CD4-positive, CD25-positive, alpha-beta regulatory T cell (primary cell): ENCODE measurements at regions not wholly inside any gene's neighbourhood (a gene's known extent, or its start where the extent isn't known, plus 50 kb on each side); places are given as distances from the start of the nearest gene placed in this dataset.
A peak's percentile ranks its signal among the peaks of the same experiment; 100 is the strongest.

Experiments used
- ATAC-seq, 2 donors: fragments of 150-1000 bp; cut with Tn5 transposase; one replicate each; pipeline ENCODE4 v1.10.0; 2021; ENCODE audit warnings: low read depth in 2 of 2, moderate number of reproducible peaks in 2 of 2, moderate library complexity in 1 of 2
- DNase-seq, 3 donors: peaks; one replicate each; pipeline versions ENCODE4 v3.0.0 to v3.0.0-alpha.2; 2012 to 2022; ENCODE audit warnings: mixed read lengths in 1 of 3
- H3K27ac ChIP-seq: one replicate; pipeline ENCODE4 v1.7.0; 2013; ENCODE audit warnings: mild to moderate bottlenecking, low read length; ENCODE audit not compliant: insufficient read depth, poor library complexity, severe bottlenecking
- H3K27me3 ChIP-seq: one replicate; pipeline ENCODE4 v1.7.0; 2013; ENCODE audit warnings: low read length; ENCODE audit not compliant: control insufficient read depth, insufficient read depth
- H3K36me3 ChIP-seq: one replicate; pipeline ENCODE4 v1.7.0; 2013; ENCODE audit warnings: mild to moderate bottlenecking, low read length, moderate library complexity; ENCODE audit not compliant: control insufficient read depth, insufficient read depth
- H3K4me1 ChIP-seq: 2 replicates; pipeline ENCODE4 v1.7.0; 2013; ENCODE audit warnings: mild to moderate bottlenecking, low read length; ENCODE audit not compliant: insufficient read depth, control insufficient read depth, poor library complexity, severe bottlenecking
- H3K4me3 ChIP-seq: one replicate; pipeline ENCODE4 v1.7.0; 2013; ENCODE audit warnings: low read depth, mild to moderate bottlenecking, low read length, moderate library complexity
- H3K9me3 ChIP-seq, 2 experiments: 1 replicate in 1 of 2; 2 replicates in 1 of 2; pipeline ENCODE4 v1.7.0; 2013; ENCODE audit warnings: low read length in 2 of 2, mild to moderate bottlenecking in 1 of 2, moderate library complexity in 1 of 2; ENCODE audit not compliant: control insufficient read depth in 2 of 2
- H3K27ac Mint-ChIP-seq, 3 donors: one replicate each; pipeline ENCODE4 v1.8.0; 2020 to 2022; ENCODE audit warnings: mild to moderate bottlenecking in 3 of 3, mixed read lengths in 3 of 3, moderate library complexity in 2 of 3
- H3K27me3 Mint-ChIP-seq: one replicate; pipeline ENCODE4 v1.8.0; 2022; ENCODE audit warnings: mild to moderate bottlenecking, mixed read lengths
- H3K36me3 Mint-ChIP-seq: one replicate; pipeline ENCODE4 v1.8.0; 2020; ENCODE audit warnings: mixed read lengths
- H3K4me1 Mint-ChIP-seq, 4 donors: one replicate each; pipeline ENCODE4 v1.8.0; 2020 to 2022; ENCODE audit warnings: mixed read lengths in 4 of 4, mild to moderate bottlenecking in 1 of 4
- H3K4me3 Mint-ChIP-seq, 4 donors: one replicate each; pipeline ENCODE4 v1.8.0; 2020 to 2022; ENCODE audit warnings: mild to moderate bottlenecking in 4 of 4, mixed read lengths in 4 of 4, moderate library complexity in 3 of 4
- H3K9me3 Mint-ChIP-seq, 7 donors: one replicate each; pipeline ENCODE4 v1.8.0; 2020 to 2022; ENCODE audit warnings: mixed read lengths in 7 of 7, mild to moderate bottlenecking in 3 of 7, moderate library complexity in 2 of 7

GRCh38 chr2:378364-378763 is 90.5 kb upstream of the ALKAL2 start:
- no peaks in the 10 kb centered on the region for H3K4me1 ChIP-seq
- peaks cover 2% of the 10 kb centered on the region for H3K27me3 ChIP-seq
- H3K4me3 Mint-ChIP-seq, result no peak overlapping the region
- peaks cover 0 to 10% of the 10 kb centered on the region in 2 experiments for H3K9me3 ChIP-seq
- H3K27ac Mint-ChIP-seq, result no peak overlapping the region
- H3K4me1 Mint-ChIP-seq, result no peaks in the 10 kb centered on the region
- ATAC-seq (no peak), DNase-seq (no peak)
- no peak overlapping the region for H3K4me3 ChIP-seq
- no peak overlapping the region for H3K27ac ChIP-seq
- H3K36me3 ChIP-seq, result no peaks in the 10 kb centered on the region
- H3K36me3 Mint-ChIP-seq, result no peaks in the 10 kb centered on the region
- H3K27me3 Mint-ChIP-seq, result peaks cover 6% of the 10 kb centered on the region
- peaks cover 0 to 15% (median 3%) of the 10 kb centered on the region in 7 donors for H3K9me3 Mint-ChIP-seq

GRCh38 chr2:377414-377813 is 89.5 kb upstream of the ALKAL2 start:
- peaks cover 2% of the 10 kb centered on the region for H3K27me3 ChIP-seq
- H3K27me3 Mint-ChIP-seq, result peaks cover 6% of the 10 kb centered on the region
- H3K4me3 ChIP-seq, result no peak overlapping the region
- no peaks in the 10 kb centered on the region for H3K36me3 Mint-ChIP-seq
- no peak overlapping the region for H3K27ac ChIP-seq
- peaks cover 0 to 15% (median 3%) of the 10 kb centered on the region in 7 donors for H3K9me3 Mint-ChIP-seq
- H3K36me3 ChIP-seq, result no peaks in the 10 kb centered on the region
- H3K4me1 ChIP-seq, result no peaks in the 10 kb centered on the region
- no peak for DNase-seq
- ATAC-seq, result no peak
- peaks cover 0 to 10% of the 10 kb centered on the region in 2 experiments for H3K9me3 ChIP-seq
- no peak overlapping the region for H3K27ac Mint-ChIP-seq
- H3K4me1 Mint-ChIP-seq, result no peaks in the 10 kb centered on the region
- H3K4me3 Mint-ChIP-seq, result no peak overlapping the region

GRCh38 chr2:375956-376307 is 88.0 kb upstream of the ALKAL2 start:
- no peak for DNase-seq
- no peak for ATAC-seq
- Mint-ChIP-seq H3K27ac (no peak overlapping the region), H3K4me1 (no peaks in the 10 kb centered on the region), H3K36me3 (no peaks in the 10 kb centered on the region), H3K9me3 (peaks cover 0 to 22% (median 3%) of the 10 kb centered on the region in 7 donors), H3K27me3 (peaks cover 12% of the 10 kb centered on the region), H3K4me3 (no peak overlapping the region)
- H3K9me3 ChIP-seq, result peaks cover 0 to 10% of the 10 kb centered on the region in 2 experiments
- H3K4me3 ChIP-seq, result no peak overlapping the region
- H3K4me1 ChIP-seq, result no peaks in the 10 kb centered on the region
- no peak overlapping the region for H3K27ac ChIP-seq
- peaks cover 5% of the 10 kb centered on the region for H3K27me3 ChIP-seq
- no peaks in the 10 kb centered on the region for H3K36me3 ChIP-seq

GRCh38 chr2:375270-375955 is 87.5 kb upstream of the ALKAL2 start:
- no peaks in the 10 kb centered on the region for H3K36me3 Mint-ChIP-seq
- peaks cover 0 to 23% (median 2%) of the 10 kb centered on the region in 7 donors for H3K9me3 Mint-ChIP-seq
- peaks cover 13% of the 10 kb centered on the region for H3K27me3 Mint-ChIP-seq

GRCh38 chr2:368386-368785 is 80.5 kb upstream of the ALKAL2 start:
- Mint-ChIP-seq H3K36me3 (no peaks in the 10 kb centered on the region), H3K4me1 (peaks cover 0 to 4% (median 0%) of the 10 kb centered on the region in 4 donors), H3K27ac (peak overlapping the region in 1 of 3 donors; percentile 40), H3K9me3 (peaks cover 0 to 17% (median 4%) of the 10 kb centered on the region in 7 donors), H3K4me3 (no peak overlapping the region), H3K27me3 (peaks cover 13% of the 10 kb centered on the region)
- no peaks in the 10 kb centered on the region for H3K4me1 ChIP-seq
- H3K9me3 ChIP-seq, result no peaks in the 10 kb centered on the region
- H3K36me3 ChIP-seq, result no peaks in the 10 kb centered on the region
- H3K27ac ChIP-seq, result no peak overlapping the region
- DNase-seq (no peak), ATAC-seq (no peak)
- H3K4me3 ChIP-seq, result no peak overlapping the region
- H3K27me3 ChIP-seq, result peaks cover 3% of the 10 kb centered on the region

More at GRCh38 chr2:375270-375955, 87.5 kb upstream of the ALKAL2 start:
- H3K4me3 ChIP-seq, result no peak overlapping the region
- Mint-ChIP-seq H3K4me1 (no peaks in the 10 kb centered on the region), H3K4me3 (no peak overlapping the region), H3K27ac (no peak overlapping the region)
- ATAC-seq, result no peak
- H3K36me3 ChIP-seq, result no peaks in the 10 kb centered on the region
- DNase-seq, result no peak
- H3K27me3 ChIP-seq, result peaks cover 5% of the 10 kb centered on the region
- no peak overlapping the region for H3K27ac ChIP-seq
- no peaks in the 10 kb centered on the region for H3K4me1 ChIP-seq
- H3K9me3 ChIP-seq, result peaks cover 0 to 10% of the 10 kb centered on the region in 2 experiments

- H3K27ac ChIP-seq, result no peak overlapping the region
- no peaks in the 10 kb centered on the region for H3K4me1 ChIP-seq
- H3K4me3 ChIP-seq, result no peak overlapping the region
- Mint-ChIP-seq H3K27me3 (peaks cover 13% of the 10 kb centered on the region), H3K9me3 (peaks cover 0 to 19% (median 5%) of the 10 kb centered on the region in 7 donors), H3K27ac (no peak overlapping the region), H3K4me3 (no peak overlapping the region), H3K4me1 (peaks cover 0 to 4% (median 0%) of the 10 kb centered on the region in 4 donors), H3K36me3 (no peaks in the 10 kb centered on the region)
- H3K9me3 ChIP-seq, result peaks cover 0 to 4% of the 10 kb centered on the region in 2 experiments
- peaks cover 3% of the 10 kb centered on the region for H3K27me3 ChIP-seq
- H3K36me3 ChIP-seq, result no peaks in the 10 kb centered on the region
- no peak for DNase-seq
- ATAC-seq, result no peak
Measured at GRCh38 chr2:367246-367645, 79.4 kb upstream of the ALKAL2 start.

GRCh38 chr2:366706-367105 is 78.8 kb upstream of the ALKAL2 start:
- Mint-ChIP-seq H3K4me3 (no peak overlapping the region), H3K9me3 (peaks cover 0 to 19% (median 5%) of the 10 kb centered on the region in 7 donors), H3K27ac (no peak overlapping the region), H3K36me3 (no peaks in the 10 kb centered on the region), H3K27me3 (peaks cover 13% of the 10 kb centered on the region), H3K4me1 (peaks cover 0 to 4% (median 0%) of the 10 kb centered on the region in 4 donors)
- Histone ChIP-seq H3K4me1 (no peaks in the 10 kb centered on the region), H3K4me3 (no peak overlapping the region), H3K27me3 (no peaks in the 10 kb centered on the region), H3K9me3 (peaks cover 0 to 8% of the 10 kb centered on the region in 2 experiments), H3K27ac (no peak overlapping the region), H3K36me3 (no peaks in the 10 kb centered on the region)
- ATAC-seq (no peak), DNase-seq (no peak)
